Breast epithelium (tissue), 3 donors: ENCODE measurements at regions not wholly inside any gene's neighbourhood (a gene's known extent, or its start where the extent isn't known, plus 50 kb on each side); places are given as distances from the start of the nearest gene placed in this dataset.
A peak's percentile ranks its signal among the peaks of the same experiment; 100 is the strongest.

Source experiments
- POLR2A ChIP-seq: fragments of 450-650 bp; IDR thresholded peaks from one replicate; pipeline ENCODE4 v1.6.1; 2016; ENCODE audit warnings: antibody characterized with exemption, mild to moderate bottlenecking, moderate library complexity
- TF ChIP-seq, protein P1 (sequence below), 3 donors: fragments of 450-650 bp; IDR thresholded peaks; one replicate each; pipeline ENCODE4 v1.5.1; 2016 to 2017; ENCODE audit warnings: antibody characterized with exemption in 3 of 3, mild to moderate bottlenecking in 3 of 3, moderate library complexity in 3 of 3

DNA sequence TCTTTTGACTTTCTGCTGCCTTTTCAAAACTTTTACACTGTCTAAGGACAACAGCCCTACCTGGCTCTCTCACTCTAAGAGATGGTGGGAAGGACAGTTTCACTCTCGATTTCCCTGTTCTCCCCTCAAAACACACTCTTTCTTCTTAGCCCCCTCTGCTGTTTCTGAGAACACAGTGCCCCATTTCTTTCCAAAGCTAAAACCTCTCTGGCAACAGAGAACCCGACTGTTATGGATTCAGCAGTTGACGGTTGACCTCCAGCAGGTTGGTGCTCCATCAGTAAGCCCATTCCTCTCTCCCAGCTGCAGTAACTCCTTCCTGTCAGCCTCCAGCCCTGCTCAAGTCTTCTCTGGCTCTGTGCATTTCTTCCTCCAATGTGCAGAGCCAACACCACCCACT is 88.2 kb upstream of the ABCD3 start:
- TF ChIP-seq, protein P1, sequence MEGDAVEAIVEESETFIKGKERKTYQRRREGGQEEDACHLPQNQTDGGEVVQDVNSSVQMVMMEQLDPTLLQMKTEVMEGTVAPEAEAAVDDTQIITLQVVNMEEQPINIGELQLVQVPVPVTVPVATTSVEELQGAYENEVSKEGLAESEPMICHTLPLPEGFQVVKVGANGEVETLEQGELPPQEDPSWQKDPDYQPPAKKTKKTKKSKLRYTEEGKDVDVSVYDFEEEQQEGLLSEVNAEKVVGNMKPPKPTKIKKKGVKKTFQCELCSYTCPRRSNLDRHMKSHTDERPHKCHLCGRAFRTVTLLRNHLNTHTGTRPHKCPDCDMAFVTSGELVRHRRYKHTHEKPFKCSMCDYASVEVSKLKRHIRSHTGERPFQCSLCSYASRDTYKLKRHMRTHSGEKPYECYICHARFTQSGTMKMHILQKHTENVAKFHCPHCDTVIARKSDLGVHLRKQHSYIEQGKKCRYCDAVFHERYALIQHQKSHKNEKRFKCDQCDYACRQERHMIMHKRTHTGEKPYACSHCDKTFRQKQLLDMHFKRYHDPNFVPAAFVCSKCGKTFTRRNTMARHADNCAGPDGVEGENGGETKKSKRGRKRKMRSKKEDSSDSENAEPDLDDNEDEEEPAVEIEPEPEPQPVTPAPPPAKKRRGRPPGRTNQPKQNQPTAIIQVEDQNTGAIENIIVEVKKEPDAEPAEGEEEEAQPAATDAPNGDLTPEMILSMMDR (IDR thresholded peaks at IDR 0.05): peak in 1 of 3 donors; percentile 36
- no peak for TF ChIP-seq POLR2A
